ENCODE measurements at regions not wholly inside any gene's neighbourhood (a gene's known extent, or its start where the extent isn't known, plus 50 kb on each side); places are given as distances from the start of the nearest gene placed in this dataset.
"Not testable (repeated sequence)": the region's sequence is repeated elsewhere in the genome, so short reads cannot be mapped to it uniquely, and the experiment has no call there.

DNA sequence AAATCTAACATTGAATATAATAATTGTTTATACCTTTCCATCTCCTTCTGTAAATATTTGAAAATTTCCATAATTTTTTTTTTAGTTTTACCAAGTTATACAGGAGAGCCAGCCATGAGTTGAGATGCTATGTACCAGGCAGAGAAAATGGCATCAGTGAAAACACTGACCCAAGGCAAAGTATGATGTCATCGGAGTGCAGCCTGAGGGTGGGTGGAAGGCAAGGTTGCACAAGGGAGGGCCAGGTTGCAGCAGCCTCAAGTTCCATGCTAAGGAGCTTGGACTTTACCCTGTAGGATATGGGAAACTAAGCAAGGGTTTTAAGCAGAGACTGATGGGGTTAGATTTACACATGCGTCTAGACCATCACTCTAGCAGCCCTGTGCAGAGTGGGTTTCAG is 441.1 kb downstream of the BCAT1 start:
- Histone ChIP-seq H2AFZ (ENCODE audit: low read length) (no peak overlapping the region), H3K27ac (ENCODE audit: low read length) (no peak overlapping the region), H3K4me3 (ENCODE audit: low read length) (no peak overlapping the region), H3K27me3 (ENCODE audit: low read length) (no peaks in the 10 kb centered on the region), H3K79me2 (ENCODE audit: low read length) (no peaks in the 10 kb centered on the region), H4K20me1 (ENCODE audit: insufficient read depth, low read depth, low read length) (no peaks in the 10 kb centered on the region), H3K9me3 (ENCODE audit: low read length) (no peaks in the 10 kb centered on the region), H3K9ac (ENCODE audit: low read length) (no peak overlapping the region), H3K4me2 (ENCODE audit: low read depth, low read length, poor library complexity, severe bottlenecking) (no peak overlapping the region), H3K4me1 (ENCODE audit: low read length) (0 out of 2 replicates have a peak, but pooled peaks cover 3% of the 10 kb centered on the region), H3K36me3 (ENCODE audit: insufficient read depth, low read length) (no peaks in the 10 kb centered on the region), H3K9me2 (replicated peaks; ENCODE audit: insufficient read depth, low read length) (no peaks in the 10 kb centered on the region)
- no peak for DNase-seq

DNA sequence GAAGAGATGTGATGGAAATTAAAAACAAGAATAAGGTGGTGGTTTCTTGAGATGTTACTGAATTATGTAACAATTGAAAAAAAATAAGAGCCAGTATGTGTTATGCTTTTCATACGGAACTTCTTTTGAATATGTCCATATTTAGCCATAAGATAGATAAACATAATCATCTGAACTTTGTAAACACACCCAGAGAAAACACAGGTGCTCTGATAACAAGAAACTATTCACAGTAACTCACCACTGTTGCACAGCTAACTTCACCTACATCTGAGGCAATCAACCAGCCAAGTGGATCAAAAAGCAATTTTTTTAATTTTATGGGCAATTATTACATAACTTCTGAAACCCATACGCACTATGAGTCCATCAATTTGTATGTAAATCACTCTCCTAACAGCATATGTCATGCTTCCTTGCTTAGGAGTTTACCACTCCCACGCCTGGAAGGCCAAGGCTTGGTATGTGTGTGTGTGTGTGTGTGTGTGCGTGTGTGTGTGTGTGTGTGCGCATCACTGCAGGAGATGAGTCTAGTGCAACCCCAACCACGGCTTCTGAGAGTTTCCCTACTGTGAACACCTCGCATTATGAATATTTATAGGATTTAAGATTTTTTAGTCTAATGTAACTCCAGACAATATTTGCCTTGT is 443.4 kb downstream of the BCAT1 start:
- no peak overlapping the region for H3K27ac ChIP-seq (ENCODE audit: low read length)
- DNase-seq = no peak
- H4K20me1 ChIP-seq (ENCODE audit: insufficient read depth, low read depth, low read length) = no peaks in the 10 kb centered on the region
- H3K9me2 ChIP-seq (replicated peaks; ENCODE audit: insufficient read depth, low read length) = no peaks in the 10 kb centered on the region
- H3K4me3 ChIP-seq (ENCODE audit: low read length) = no peak overlapping the region
- H2AFZ ChIP-seq (ENCODE audit: low read length) = no peak overlapping the region
- no peaks in the 10 kb centered on the region for H3K79me2 ChIP-seq (ENCODE audit: low read length)
- 0 out of 2 replicates have a peak, but pooled peaks cover 3% of the 10 kb centered on the region for H3K4me1 ChIP-seq (ENCODE audit: low read length)
- no peaks in the 10 kb centered on the region for H3K27me3 ChIP-seq (ENCODE audit: low read length)
- no peak overlapping the region for H3K4me2 ChIP-seq (ENCODE audit: low read depth, low read length, poor library complexity, severe bottlenecking)
- no peak overlapping the region for H3K9ac ChIP-seq (ENCODE audit: low read length)
- no peaks in the 10 kb centered on the region for H3K9me3 ChIP-seq (ENCODE audit: low read length)
- no peaks in the 10 kb centered on the region for H3K36me3 ChIP-seq (ENCODE audit: insufficient read depth, low read length)

DNA sequence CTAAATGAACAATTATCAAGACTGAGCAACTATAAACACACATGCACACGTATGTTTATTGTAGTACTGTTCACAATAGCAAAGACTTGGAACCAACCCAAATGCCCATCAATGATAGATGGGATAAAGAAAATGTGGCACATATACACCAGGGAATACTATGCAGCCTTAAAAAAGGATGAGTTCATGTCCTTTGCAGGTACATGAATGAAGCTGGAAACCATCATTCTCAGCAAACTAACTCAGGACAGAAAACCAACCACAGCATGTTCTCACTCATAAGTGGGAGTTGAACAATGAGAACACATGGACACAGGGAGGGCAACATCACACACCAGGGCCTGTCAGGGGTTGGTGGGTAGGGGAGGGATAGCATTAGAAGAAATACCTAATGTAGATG is 445.4 kb downstream of the BCAT1 start:
- H2AFZ ChIP-seq (ENCODE audit: low read length); H3K4me1 ChIP-seq (ENCODE audit: low read length); H3K36me3 ChIP-seq (ENCODE audit: insufficient read depth, low read length); H3K27ac ChIP-seq (ENCODE audit: low read length); H3K27me3 ChIP-seq (ENCODE audit: low read length); DNase-seq; H4K20me1 ChIP-seq (ENCODE audit: insufficient read depth, low read depth, low read length); H3K9me2 ChIP-seq (replicated peaks; ENCODE audit: insufficient read depth, low read length); H3K4me2 ChIP-seq (ENCODE audit: low read depth, low read length, poor library complexity, severe bottlenecking); H3K9ac ChIP-seq (ENCODE audit: low read length); H3K79me2 ChIP-seq (ENCODE audit: low read length); H3K4me3 ChIP-seq (ENCODE audit: low read length); H3K9me3 ChIP-seq (ENCODE audit: low read length): not testable (repeated sequence)

DNA sequence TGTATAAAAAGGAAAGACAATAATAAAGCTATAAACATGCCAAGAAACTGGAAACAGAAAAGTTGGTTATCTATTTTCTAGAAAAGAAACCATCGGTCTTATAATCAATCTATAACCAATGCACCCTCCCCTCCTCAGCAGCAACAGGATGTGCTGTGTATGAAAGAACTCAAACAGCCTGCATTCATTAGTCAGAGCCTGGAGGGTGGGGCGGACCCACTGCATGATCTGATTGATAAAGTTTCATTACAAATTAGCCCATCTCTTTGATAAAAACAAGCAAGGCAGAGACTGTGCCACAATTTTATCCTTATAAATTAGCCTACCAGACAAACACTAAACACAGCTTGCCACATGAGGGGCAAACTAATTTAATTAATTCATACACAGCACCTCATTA is 448.1 kb downstream of the BCAT1 start:
- Histone ChIP-seq H2AFZ (ENCODE audit: low read length) (no peak overlapping the region), H3K36me3 (ENCODE audit: insufficient read depth, low read length) (no peaks in the 10 kb centered on the region), H3K79me2 (ENCODE audit: low read length) (no peaks in the 10 kb centered on the region), H3K27ac (ENCODE audit: low read length) (no peak overlapping the region), H3K4me3 (ENCODE audit: low read length) (no peak overlapping the region), H3K9me2 (replicated peaks; ENCODE audit: insufficient read depth, low read length) (no peaks in the 10 kb centered on the region), H3K4me1 (ENCODE audit: low read length) (0 out of 2 replicates have a peak, but pooled peaks cover 3% of the 10 kb centered on the region), H3K27me3 (ENCODE audit: low read length) (no peaks in the 10 kb centered on the region), H3K4me2 (ENCODE audit: low read depth, low read length, poor library complexity, severe bottlenecking) (no peak overlapping the region), H4K20me1 (ENCODE audit: insufficient read depth, low read depth, low read length) (no peaks in the 10 kb centered on the region), H3K9ac (ENCODE audit: low read length) (no peak overlapping the region), H3K9me3 (ENCODE audit: low read length) (no peaks in the 10 kb centered on the region)
- no peak for DNase-seq

DNA sequence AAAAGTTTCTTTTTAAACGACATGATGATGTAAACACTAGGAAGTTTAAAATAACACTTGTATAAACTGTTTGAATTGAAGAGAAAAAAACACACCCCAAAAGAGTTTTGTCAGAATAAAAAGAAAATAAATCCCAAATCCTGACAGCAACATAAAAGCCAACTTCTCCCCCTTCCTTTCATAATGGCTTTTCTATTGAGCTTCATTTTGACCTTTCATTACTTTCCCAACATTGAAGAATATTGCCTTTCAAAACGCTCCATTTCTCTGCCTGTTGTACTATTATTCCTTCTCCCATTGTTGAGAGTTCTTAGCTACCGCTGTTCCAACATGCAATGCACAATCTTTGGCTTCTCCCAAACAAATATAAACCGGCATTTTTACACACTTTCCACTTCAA is 448.5 kb downstream of the BCAT1 start:
- Histone ChIP-seq H4K20me1 (ENCODE audit: insufficient read depth, low read depth, low read length) (no peaks in the 10 kb centered on the region), H3K9me3 (ENCODE audit: low read length) (no peaks in the 10 kb centered on the region), H3K27me3 (ENCODE audit: low read length) (no peaks in the 10 kb centered on the region), H3K4me3 (ENCODE audit: low read length) (no peak overlapping the region), H3K36me3 (ENCODE audit: insufficient read depth, low read length) (no peaks in the 10 kb centered on the region), H2AFZ (ENCODE audit: low read length) (no peak overlapping the region), H3K79me2 (ENCODE audit: low read length) (no peaks in the 10 kb centered on the region), H3K9ac (ENCODE audit: low read length) (no peak overlapping the region), H3K4me1 (ENCODE audit: low read length) (0 out of 2 replicates have a peak, but pooled peaks cover 3% of the 10 kb centered on the region), H3K27ac (ENCODE audit: low read length) (no peak overlapping the region), H3K4me2 (ENCODE audit: low read depth, low read length, poor library complexity, severe bottlenecking) (no peak overlapping the region), H3K9me2 (replicated peaks; ENCODE audit: insufficient read depth, low read length) (no peaks in the 10 kb centered on the region)
- no peak for DNase-seq

DNA sequence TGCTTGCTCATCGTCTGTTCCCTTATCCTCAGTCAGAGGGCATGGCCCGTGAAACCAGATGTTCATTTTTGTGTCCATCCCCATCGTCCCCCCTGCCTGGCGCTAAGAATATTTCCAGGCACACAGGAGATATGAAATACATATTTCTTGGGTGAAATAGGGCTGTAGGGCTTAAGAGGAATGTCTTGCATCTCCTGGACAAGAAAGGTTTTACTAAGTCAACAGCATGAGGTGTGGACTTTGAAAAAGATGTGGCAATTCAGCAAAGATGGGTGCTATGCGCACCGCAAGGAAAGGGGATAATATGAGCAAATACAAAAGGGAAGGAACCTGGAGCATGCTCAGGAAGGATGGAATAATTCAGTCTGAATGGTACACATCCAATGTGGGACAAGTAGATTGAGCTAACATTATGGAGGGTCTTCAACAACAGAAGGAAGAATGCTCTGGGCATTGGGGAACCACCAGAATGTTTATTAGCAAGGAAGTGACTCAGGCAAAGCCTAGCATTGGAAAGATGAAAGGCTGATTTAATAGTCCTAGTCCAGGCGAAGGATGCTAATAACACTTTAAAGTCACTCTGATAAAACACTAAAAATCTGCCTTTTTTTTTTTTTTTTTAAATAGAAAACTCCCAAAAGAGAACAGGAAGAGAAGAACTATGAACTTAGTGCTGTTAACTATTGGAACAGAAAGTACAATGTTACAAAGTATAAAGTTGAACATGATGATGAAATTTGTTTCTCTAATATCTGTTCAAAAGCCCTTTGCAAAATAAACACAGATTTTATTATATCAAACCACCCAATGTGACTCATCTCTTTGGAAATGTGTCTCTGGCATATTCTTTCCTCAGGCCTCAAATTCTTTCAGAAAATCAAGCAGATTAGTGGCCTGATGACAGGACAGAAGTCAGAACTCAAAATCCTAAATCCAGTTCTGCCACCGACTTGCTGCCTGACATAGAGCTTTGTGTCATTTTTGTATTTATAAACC is 449.5 kb downstream of the BCAT1 start:
- no peaks in the 10 kb centered on the region for H3K4me1 ChIP-seq (ENCODE audit: low read length)
- no peaks in the 10 kb centered on the region for H3K79me2 ChIP-seq (ENCODE audit: low read length)
- H3K9me3 ChIP-seq (ENCODE audit: low read length) = no peaks in the 10 kb centered on the region
- H3K27ac ChIP-seq (ENCODE audit: low read length) = no peak overlapping the region
- H3K9ac ChIP-seq (ENCODE audit: low read length) = no peak overlapping the region
- H3K4me2 ChIP-seq (ENCODE audit: low read depth, low read length, poor library complexity, severe bottlenecking) = no peak overlapping the region
- H4K20me1 ChIP-seq (ENCODE audit: insufficient read depth, low read depth, low read length) = no peaks in the 10 kb centered on the region
- H3K27me3 ChIP-seq (ENCODE audit: low read length) = no peaks in the 10 kb centered on the region
- H3K9me2 ChIP-seq (replicated peaks; ENCODE audit: insufficient read depth, low read length) = no peaks in the 10 kb centered on the region
- no peak overlapping the region for H3K4me3 ChIP-seq (ENCODE audit: low read length)
- H3K36me3 ChIP-seq (ENCODE audit: insufficient read depth, low read length) = no peaks in the 10 kb centered on the region
- no peak for DNase-seq
- no peak overlapping the region for H2AFZ ChIP-seq (ENCODE audit: low read length)

DNA sequence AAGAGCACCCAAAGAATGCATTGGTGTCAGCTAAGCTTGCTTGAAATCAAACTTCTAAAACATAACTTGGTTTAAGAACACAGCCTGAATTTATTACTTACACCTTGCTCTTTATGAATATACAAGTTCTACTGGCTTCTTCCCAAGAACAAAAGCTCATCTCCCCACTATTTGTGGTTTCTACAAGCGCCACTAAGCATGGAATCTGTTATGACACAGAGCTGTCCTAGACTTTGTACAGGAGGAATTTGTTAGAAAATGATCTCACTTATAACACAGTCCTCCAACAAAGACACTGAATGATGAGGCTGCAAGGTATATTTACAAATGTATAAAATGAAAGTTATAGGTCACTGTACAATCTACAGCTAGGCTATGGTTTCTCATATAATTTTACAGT is 452.1 kb downstream of the BCAT1 start:
- no peak for DNase-seq
- Histone ChIP-seq H3K4me3 (ENCODE audit: low read length) (no peak overlapping the region), H3K27ac (ENCODE audit: low read length) (no peak overlapping the region), H3K36me3 (ENCODE audit: insufficient read depth, low read length) (no peaks in the 10 kb centered on the region), H4K20me1 (ENCODE audit: insufficient read depth, low read depth, low read length) (no peaks in the 10 kb centered on the region), H3K4me2 (ENCODE audit: low read depth, low read length, poor library complexity, severe bottlenecking) (no peak overlapping the region), H3K9me3 (ENCODE audit: low read length) (no peaks in the 10 kb centered on the region), H3K9me2 (replicated peaks; ENCODE audit: insufficient read depth, low read length) (no peaks in the 10 kb centered on the region), H3K79me2 (ENCODE audit: low read length) (no peaks in the 10 kb centered on the region), H2AFZ (ENCODE audit: low read length) (no peak overlapping the region), H3K9ac (ENCODE audit: low read length) (no peak overlapping the region), H3K27me3 (ENCODE audit: low read length) (no peaks in the 10 kb centered on the region), H3K4me1 (ENCODE audit: low read length) (no peaks in the 10 kb centered on the region)

DNA sequence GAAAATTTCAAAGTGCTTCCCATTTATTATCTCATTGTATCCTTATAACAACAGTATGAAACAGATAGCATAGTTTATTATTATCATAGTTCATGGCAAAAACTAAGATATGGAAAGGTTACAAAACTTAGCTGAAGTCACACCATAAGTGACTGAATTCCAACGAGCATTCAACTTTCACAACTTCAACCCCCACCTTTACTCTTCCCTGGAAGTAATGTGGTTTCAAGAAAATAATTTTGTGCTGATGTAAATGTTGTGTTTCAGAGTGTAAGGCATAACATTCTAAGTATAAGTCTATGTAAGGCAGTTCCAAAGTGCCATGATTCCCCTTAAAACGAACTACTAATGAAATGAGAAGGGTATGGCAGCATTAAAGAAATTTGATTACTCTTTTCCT is 454.5 kb downstream of the BCAT1 start:
- Histone ChIP-seq H3K27me3 (ENCODE audit: low read length) (no peaks in the 10 kb centered on the region), H3K9me2 (replicated peaks; ENCODE audit: insufficient read depth, low read length) (no peaks in the 10 kb centered on the region), H3K27ac (ENCODE audit: low read length) (no peak overlapping the region), H3K36me3 (ENCODE audit: insufficient read depth, low read length) (no peaks in the 10 kb centered on the region), H3K4me2 (ENCODE audit: low read depth, low read length, poor library complexity, severe bottlenecking) (no peak overlapping the region), H3K4me1 (ENCODE audit: low read length) (no peaks in the 10 kb centered on the region), H2AFZ (ENCODE audit: low read length) (no peak overlapping the region), H3K9ac (ENCODE audit: low read length) (no peak overlapping the region), H3K9me3 (ENCODE audit: low read length) (no peaks in the 10 kb centered on the region), H3K79me2 (ENCODE audit: low read length) (no peaks in the 10 kb centered on the region), H4K20me1 (ENCODE audit: insufficient read depth, low read depth, low read length) (no peaks in the 10 kb centered on the region), H3K4me3 (ENCODE audit: low read length) (no peak overlapping the region)
- no peak for DNase-seq
